PC-3 (cell line): ENCODE measurements at regions not wholly inside any gene's neighbourhood (a gene's known extent, or its start where the extent isn't known, plus 50 kb on each side); places are given as distances from the start of the nearest gene placed in this dataset.

Experiments
- CTCF ChIP-seq: fragments of 300-600 bp; sonication (generic); conservative IDR thresholded peaks from 2 replicates; pipeline ENCODE4 v1.5.1; 2017; ENCODE audit warnings: antibody characterized with exemption, low read depth, mild to moderate bottlenecking, low read length
- EZH2phosphoT487 ChIP-seq: fragments of 300-600 bp; sonication (generic); IDR thresholded peaks from 2 replicates; pipeline ENCODE4 v1.6.1; 2018; ENCODE audit warnings: mild to moderate bottlenecking, antibody characterized with exemption, low read length, borderline replicate concordance

DNA sequence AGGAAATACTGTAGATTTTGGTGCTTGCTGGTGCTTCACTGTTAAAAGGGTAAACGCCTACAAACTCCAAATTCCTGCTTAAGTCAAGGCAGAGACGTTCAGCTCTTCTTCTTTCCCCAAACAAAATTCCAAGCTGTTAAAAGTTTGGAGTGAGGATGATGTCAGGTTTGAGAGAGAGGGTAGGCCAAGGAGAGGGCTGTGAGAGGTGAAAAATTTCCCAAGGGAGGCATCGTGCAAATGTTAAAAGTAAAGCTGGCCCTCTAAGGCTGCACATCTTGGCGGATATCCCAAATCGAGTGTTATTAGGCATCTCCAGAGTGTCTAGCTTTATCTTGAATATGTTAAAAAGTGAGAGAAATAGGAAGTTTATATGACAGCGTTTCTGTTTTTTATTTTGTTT is 651.8 kb downstream of the QKI start:
- TF ChIP-seq CTCF: no peak
- TF ChIP-seq EZH2phosphoT487: no peak
